GM21737 (cell line): ENCODE measurements at regions not wholly inside any gene's neighbourhood (a gene's known extent, or its start where the extent isn't known, plus 50 kb on each side); places are given as distances from the start of the nearest gene placed in this dataset.
"Not testable (repeated sequence)": the region's sequence is repeated elsewhere in the genome, so short reads cannot be mapped to it uniquely, and the experiment has no call there.

Source experiments
- ATAC-seq: cut with Tn5 transposase; IDR thresholded peaks from one replicate; pipeline ENCODE4 v1.9.1; 2021; ENCODE audit warnings: mild to moderate bottlenecking, moderate library complexity; ENCODE audit not compliant: unreplicated experiment

- ATAC-seq, result no peak
These were observed 1104.6 kb downstream of the OTOL1 start for GRCh38 chr3:162601101-162601670.

GRCh38 chr3:162602619-162603018 is 1106.0 kb downstream of the OTOL1 start:
- no peak for ATAC-seq

GRCh38 chr3:162605651-162606204 is 1109.1 kb downstream of the OTOL1 start:
- no peak for ATAC-seq

- no peak for ATAC-seq
These were observed 1113.7 kb downstream of the OTOL1 start for GRCh38 chr3:162610261-162610660.

- no peak for ATAC-seq
These were observed 1116.4 kb downstream of the OTOL1 start for GRCh38 chr3:162612991-162613390.

GRCh38 chr3:162626172-162626571 is 1129.6 kb downstream of the OTOL1 start:
- no peak for ATAC-seq

- ATAC-seq, result no peak
These were observed 1131.9 kb downstream of the OTOL1 start for GRCh38 chr3:162628531-162628930.

- ATAC-seq, result no peak
These were observed 1132.8 kb downstream of the OTOL1 start for GRCh38 chr3:162629372-162629771.

- no peak for ATAC-seq
These were observed 1136.1 kb downstream of the OTOL1 start for GRCh38 chr3:162632672-162633071.

GRCh38 chr3:162640208-162640607 is 1143.6 kb downstream of the OTOL1 start:
- not testable (repeated sequence) for ATAC-seq

GRCh38 chr3:162641317-162641716 is 1144.7 kb downstream of the OTOL1 start:
- no peak for ATAC-seq

- ATAC-seq, result no peak
These were observed 1145.3 kb downstream of the OTOL1 start for GRCh38 chr3:162641907-162642306.

- ATAC-seq, result no peak
These were observed 1146.6 kb downstream of the OTOL1 start for GRCh38 chr3:162643245-162643644.

- no peak for ATAC-seq
These were observed 1150.7 kb downstream of the OTOL1 start for GRCh38 chr3:162647321-162647720.

GRCh38 chr3:162658003-162658402 is 1161.4 kb downstream of the OTOL1 start:
- no peak for ATAC-seq

- no peak for ATAC-seq
These were observed 1169.2 kb downstream of the OTOL1 start for GRCh38 chr3:162665684-162666391.

- no peak for ATAC-seq
These were observed 1170.2 kb downstream of the OTOL1 start for GRCh38 chr3:162666835-162667234.

GRCh38 chr3:162670181-162670580 is 1173.6 kb downstream of the OTOL1 start:
- no peak for ATAC-seq

GRCh38 chr3:162677475-162677874 is 1180.9 kb downstream of the OTOL1 start:
- ATAC-seq, result no peak

GRCh38 chr3:162678941-162679340 is 1182.3 kb downstream of the OTOL1 start:
- ATAC-seq, result no peak

GRCh38 chr3:162684260-162684659 is 1187.7 kb downstream of the OTOL1 start:
- ATAC-seq, result no peak

- ATAC-seq, result no peak
These were observed 1202.7 kb downstream of the OTOL1 start for GRCh38 chr3:162699291-162699690.
